ENCODE measurements at regions not wholly inside any gene's neighbourhood (a gene's known extent, or its start where the extent isn't known, plus 50 kb on each side); places are given as distances from the start of the nearest gene placed in this dataset.

GRCh38 chr1:29853716-29854330, 617.5 kb downstream of the PTPRU start (continued):
- no peak for TF ChIP-seq BCL3 (IDR thresholded peaks at IDR 0.05; ENCODE audit: borderline replicate concordance, insufficient read depth, low read depth, low read length, poor library complexity, severe bottlenecking)
- no peak for TF ChIP-seq GATAD2B (conservative IDR thresholded peaks at IDR 0.05; ENCODE audit: low read depth)
- no peak for TF ChIP-seq ATF2 (IDR thresholded peaks at IDR 0.05; ENCODE audit: low read length)
- TF ChIP-seq, protein P1, sequence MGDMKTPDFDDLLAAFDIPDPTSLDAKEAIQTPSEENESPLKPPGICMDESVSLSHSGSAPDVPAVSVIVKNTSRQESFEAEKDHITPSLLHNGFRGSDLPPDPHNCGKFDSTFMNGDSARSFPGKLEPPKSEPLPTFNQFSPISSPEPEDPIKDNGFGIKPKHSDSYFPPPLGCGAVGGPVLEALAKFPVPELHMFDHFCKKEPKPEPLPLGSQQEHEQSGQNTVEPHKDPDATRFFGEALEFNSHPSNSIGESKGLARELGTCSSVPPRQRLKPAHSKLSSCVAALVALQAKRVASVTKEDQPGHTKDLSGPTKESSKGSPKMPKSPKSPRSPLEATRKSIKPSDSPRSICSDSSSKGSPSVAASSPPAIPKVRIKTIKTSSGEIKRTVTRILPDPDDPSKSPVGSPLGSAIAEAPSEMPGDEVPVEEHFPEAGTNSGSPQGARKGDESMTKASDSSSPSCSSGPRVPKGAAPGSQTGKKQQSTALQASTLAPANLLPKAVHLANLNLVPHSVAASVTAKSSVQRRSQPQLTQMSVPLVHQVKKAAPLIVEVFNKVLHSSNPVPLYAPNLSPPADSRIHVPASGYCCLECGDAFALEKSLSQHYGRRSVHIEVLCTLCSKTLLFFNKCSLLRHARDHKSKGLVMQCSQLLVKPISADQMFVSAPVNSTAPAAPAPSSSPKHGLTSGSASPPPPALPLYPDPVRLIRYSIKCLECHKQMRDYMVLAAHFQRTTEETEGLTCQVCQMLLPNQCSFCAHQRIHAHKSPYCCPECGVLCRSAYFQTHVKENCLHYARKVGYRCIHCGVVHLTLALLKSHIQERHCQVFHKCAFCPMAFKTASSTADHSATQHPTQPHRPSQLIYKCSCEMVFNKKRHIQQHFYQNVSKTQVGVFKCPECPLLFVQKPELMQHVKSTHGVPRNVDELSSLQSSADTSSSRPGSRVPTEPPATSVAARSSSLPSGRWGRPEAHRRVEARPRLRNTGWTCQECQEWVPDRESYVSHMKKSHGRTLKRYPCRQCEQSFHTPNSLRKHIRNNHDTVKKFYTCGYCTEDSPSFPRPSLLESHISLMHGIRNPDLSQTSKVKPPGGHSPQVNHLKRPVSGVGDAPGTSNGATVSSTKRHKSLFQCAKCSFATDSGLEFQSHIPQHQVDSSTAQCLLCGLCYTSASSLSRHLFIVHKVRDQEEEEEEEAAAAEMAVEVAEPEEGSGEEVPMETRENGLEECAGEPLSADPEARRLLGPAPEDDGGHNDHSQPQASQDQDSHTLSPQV (IDR thresholded peaks at IDR 0.05), result no peak
- TF ChIP-seq ZZZ3 (IDR thresholded peaks at IDR 0.05; ENCODE audit: control insufficient read depth, insufficient read length, low read depth), result no peak
- TF ChIP-seq, protein P2, sequence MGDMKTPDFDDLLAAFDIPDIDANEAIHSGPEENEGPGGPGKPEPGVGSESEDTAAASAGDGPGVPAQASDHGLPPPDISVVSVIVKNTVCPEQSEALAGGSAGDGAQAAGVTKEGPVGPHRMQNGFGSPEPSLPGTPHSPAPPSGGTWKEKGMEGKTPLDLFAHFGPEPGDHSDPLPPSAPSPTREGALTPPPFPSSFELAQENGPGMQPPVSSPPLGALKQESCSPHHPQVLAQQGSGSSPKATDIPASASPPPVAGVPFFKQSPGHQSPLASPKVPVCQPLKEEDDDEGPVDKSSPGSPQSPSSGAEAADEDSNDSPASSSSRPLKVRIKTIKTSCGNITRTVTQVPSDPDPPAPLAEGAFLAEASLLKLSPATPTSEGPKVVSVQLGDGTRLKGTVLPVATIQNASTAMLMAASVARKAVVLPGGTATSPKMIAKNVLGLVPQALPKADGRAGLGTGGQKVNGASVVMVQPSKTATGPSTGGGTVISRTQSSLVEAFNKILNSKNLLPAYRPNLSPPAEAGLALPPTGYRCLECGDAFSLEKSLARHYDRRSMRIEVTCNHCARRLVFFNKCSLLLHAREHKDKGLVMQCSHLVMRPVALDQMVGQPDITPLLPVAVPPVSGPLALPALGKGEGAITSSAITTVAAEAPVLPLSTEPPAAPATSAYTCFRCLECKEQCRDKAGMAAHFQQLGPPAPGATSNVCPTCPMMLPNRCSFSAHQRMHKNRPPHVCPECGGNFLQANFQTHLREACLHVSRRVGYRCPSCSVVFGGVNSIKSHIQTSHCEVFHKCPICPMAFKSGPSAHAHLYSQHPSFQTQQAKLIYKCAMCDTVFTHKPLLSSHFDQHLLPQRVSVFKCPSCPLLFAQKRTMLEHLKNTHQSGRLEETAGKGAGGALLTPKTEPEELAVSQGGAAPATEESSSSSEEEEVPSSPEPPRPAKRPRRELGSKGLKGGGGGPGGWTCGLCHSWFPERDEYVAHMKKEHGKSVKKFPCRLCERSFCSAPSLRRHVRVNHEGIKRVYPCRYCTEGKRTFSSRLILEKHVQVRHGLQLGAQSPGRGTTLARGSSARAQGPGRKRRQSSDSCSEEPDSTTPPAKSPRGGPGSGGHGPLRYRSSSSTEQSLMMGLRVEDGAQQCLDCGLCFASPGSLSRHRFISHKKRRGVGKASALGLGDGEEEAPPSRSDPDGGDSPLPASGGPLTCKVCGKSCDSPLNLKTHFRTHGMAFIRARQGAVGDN (IDR thresholded peaks at IDR 0.05), result no peak
